Renal pelvis (tissue), 1 donor: ENCODE measurements at regions not wholly inside any gene's neighbourhood (a gene's known extent, or its start where the extent isn't known, plus 50 kb on each side); places are given as distances from the start of the nearest gene placed in this dataset.
"Not testable (repeated sequence)": the region's sequence is repeated elsewhere in the genome, so short reads cannot be mapped to it uniquely, and the experiment has no call there.

Source experiments
- DNase-seq: peaks from one replicate; pipeline ENCODE4 v3.0.0-alpha.2; 2013

DNA sequence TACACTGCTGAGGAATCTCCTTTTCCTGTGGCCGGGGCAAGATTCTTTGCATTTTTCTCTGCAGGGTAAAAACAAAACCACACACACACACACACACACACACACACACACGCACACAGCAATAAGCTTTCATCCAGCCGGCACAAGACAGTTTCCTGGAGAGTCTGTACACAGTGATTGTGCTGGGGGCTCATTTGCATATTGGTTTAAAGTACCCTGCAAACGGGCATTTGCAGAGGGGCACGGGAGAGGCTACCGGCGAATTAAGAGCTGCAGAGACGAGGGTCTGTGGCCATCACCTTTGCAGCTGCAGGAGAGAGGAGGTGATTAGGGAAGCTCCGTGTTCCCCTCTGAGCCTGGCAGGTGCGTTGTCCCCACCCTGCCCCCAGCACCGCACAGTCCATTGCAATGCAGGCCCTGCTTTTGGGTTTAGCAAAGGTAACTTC, 219.9 kb downstream of the SHOX start:
- DNase-seq = no peak

GRCh38 chrX:848386-848785, 217.8 kb downstream of the SHOX start:
- DNase-seq = no peak

DNA sequence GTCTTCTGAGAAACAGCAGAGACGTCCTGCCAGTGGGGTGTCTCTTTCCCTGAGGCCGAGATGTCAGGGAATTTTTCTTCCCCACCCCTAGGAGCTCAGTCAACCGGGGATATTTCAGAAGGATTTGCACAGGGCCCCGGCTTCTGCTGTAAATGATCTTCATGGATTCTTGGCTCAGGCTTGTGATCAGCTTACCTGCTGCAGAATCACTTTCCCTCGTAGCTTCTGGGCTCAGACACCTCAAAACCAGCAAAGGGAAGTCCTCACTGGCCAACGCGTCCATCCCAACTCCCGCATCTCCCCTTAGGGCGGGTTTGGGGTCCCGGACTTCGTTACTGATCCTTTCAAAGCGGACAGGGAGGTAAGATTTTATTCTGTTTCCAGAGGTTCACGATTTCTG, 212.7 kb downstream of the SHOX start:
- no peak for DNase-seq

- no peak for DNase-seq
These were observed 210.0 kb downstream of the SHOX start for GRCh38 chrX:840556-840955.

DNA sequence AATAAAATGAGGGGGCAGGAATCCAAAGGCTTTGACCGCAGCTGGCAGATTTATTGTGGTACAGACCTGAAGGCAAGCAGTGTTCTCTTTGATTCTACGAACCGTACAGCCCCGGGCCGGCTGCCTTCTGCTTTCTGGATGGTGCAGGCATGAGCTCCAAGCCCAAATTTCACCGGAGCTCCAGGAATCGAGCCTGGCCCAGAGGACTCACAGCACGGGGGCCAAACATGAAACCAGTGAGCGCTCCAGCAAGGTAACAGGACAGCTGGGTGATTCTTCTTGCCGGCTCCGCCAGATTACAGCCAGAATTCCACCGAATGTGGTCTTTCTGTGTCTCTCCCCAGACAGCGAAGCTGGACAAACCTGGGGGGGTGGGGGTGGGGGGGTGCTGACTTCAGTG, 208.1 kb downstream of the SHOX start:
- not testable (repeated sequence) for DNase-seq

- DNase-seq = not testable (repeated sequence)
These were observed 205.3 kb downstream of the SHOX start for GRCh38 chrX:835857-836256.

DNA sequence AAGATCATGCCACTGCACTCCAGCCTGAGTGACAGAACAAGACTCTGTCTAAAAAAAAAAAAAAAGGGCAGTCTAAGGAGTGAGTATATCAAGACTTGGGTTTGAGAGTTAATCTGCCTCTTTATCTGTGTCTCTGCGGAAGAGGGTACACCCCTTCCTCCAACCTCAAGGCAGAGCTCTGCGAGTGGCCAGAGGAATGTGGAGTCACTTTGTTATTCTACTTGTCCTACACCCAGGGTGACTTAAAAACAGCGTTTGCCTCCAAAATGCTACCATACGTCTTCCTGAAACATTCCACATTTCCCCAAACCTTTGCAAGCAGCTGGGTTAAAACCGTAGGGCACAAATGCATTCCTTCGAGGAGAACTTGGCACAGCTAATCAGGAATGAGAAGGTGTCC, 199.9 kb downstream of the SHOX start:
- DNase-seq = no peak

DNA sequence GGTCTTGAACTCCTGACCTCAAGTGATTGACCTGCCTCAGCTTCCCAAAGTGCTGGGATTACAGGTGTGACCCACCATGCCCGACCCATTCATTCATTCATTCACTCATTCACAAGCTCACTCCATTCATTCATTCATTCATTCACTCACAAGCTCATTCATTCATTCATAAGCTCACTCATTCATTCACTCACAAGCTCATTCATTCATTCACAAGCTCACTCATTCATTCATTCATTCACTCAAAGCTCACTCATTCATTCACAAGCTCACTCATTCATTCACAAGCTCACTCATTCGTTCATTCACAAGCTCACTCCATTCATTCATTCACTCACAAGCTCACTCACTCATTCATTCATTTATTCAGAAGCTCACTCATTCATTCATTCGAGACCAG, 198.6 kb downstream of the SHOX start:
- no peak for DNase-seq

GRCh38 chrX:828411-828959, 197.9 kb downstream of the SHOX start:
- DNase-seq = no peak

GRCh38 chrX:826448-826847, 195.9 kb downstream of the SHOX start:
- no peak for DNase-seq

DNA sequence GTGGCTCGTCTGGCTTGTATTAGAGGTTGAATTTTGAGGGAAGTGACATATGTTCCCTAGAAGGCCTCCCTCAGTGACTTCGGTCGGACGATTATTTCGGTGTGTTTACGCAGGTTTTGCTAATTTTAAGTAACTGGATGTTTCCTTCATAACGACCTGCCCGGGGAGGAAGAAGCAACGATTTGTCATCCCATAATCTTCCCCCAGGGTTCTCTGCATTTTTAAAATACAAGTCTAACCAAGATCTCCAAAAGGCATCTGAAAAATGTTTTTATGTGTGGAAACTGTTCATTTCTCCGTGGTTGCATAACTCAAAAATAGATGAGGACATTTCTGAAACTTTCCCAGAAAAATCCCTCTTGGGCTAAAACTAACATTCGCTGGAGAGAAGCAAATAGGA, 195.4 kb downstream of the SHOX start:
- no peak for DNase-seq

DNA sequence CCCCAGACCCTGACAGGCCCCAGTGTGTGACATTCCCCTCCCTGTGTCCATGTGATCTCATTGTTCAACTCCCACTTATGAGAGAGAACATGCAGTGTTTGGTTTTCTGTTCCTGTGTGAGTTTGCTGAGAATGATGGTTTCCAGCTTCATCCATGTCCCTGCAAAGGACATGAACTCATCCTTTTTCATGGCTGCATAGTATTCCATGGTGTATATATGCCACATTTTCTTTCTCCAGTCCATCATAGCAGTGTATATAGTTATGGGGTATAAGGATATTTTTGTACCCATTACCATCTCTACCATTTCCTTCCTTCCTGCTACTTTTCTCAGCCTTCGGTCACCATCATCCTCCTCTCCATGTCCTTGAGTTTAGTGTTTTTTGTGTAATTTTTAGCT, 192.5 kb downstream of the SHOX start:
- not testable (repeated sequence) for DNase-seq

- no peak for DNase-seq
These were observed 190.9 kb downstream of the SHOX start for GRCh38 chrX:821327-822107.

DNA sequence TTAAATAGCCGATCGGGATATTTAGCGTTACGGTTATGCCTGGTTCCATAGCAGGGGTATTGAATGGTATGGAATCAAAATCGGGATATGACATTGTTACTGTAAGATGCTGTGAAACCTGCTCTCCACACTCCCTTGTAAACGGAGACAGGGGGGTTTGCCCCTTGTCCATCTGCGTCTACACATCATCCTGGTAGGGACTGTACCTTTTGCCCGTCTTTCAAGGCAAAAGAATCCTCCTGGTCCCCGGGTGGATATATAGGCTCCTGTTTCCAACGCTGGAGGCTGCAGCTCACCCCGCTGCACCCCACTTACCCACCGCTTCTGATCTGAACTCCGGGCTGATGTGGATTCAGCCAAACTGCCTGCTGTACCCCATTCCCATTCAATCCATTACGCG, 189.1 kb downstream of the SHOX start:
- no peak for DNase-seq

GRCh38 chrX:817759-818300, 187.2 kb downstream of the SHOX start:
- no peak for DNase-seq

DNA sequence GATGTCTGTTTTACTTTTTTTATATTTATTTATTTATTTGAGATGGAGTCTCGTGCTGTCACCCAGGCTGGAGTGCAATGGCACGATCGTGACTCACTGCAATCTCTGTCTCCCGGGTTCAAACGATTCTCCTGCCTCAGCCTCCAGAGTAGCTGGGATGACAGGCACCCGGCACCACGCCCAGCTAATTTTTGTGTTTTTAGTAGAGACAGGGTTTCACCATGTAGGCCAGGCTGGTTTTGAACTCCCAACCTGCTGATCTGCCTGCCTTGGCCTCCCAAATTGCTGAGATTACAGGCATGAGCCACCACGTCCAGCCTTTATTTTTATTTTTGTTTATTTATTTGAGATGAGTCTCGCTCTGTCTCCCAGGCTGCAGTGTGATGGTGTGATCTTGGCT, 186.6 kb downstream of the SHOX start:
- not testable (repeated sequence) for DNase-seq

- no peak for DNase-seq
These were observed 185.8 kb downstream of the SHOX start for GRCh38 chrX:816411-816810.

DNA sequence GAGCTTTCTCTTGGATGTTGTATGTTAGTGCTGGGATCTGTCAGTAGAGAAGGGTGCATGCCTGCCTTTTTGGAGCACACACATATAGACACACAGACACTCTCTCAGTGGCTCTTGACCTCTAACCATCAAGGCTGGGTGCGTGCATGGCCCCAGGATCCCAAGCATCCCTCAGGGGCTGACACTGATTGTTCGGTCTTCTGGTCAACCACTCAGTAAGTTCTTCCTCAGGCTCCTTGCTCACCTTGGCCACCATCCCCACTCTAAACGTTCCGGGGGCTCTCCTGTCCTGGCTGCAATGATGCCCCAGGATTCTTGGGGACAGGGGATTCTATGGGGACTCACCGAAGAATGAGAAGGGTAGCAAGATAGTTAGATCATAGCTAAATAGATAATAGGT, 179.6 kb downstream of the SHOX start:
- DNase-seq = no peak

GRCh38 chrX:809081-809480, 178.5 kb downstream of the SHOX start:
- no peak for DNase-seq

DNA sequence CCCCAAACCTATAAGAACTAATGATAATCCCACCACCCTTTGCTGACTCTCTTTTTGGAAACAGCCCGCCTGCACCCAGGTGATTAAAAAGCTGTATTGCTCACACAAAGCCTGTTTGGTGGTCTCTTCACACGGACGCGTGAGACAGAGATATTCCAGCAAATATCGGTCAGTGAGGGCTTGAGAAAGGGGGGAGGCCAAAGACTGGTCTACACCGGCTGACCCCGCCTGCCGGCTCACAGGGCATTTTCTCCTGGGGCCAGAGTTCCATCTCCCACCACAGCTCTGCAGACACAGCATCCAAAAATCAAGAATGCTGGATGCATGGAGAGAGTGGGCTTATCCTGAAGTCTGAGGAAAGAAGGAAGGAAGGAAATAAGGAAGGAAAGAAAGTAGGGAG, 176.0 kb downstream of the SHOX start:
- no peak for DNase-seq

- DNase-seq = no peak
These were observed 175.4 kb downstream of the SHOX start for GRCh38 chrX:805988-806387.

DNA sequence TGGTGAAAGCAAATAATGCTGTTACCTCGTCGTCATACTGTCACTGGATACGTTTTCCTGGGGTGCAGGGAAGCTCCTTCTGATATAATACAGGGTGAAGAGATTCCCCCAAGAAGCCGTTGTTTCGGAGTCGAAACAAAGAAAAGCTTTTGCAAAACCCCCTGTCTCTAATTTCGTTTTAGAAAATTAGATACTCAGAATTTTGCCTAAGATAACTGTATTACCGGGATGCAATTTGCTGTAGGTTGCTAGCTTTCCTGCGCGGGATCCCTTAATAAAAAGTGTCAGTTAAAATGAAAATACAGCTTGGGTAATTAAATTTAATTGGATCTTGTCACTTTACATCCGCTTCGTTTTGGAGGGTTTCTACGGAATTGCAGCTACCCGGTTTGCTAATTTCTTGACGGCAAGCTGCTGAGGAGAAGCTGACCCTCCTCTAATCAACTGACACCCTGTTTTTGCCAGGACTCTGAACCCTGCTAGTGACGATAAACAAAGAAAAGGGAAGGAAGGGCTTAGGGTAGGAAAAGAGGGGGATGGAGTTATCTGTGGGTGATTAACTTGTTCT, 174.6 kb downstream of the SHOX start:
- DNase-seq = peak; percentile 10

GRCh38 chrX:802846-803245, 172.3 kb downstream of the SHOX start:
- no peak for DNase-seq
